ENCODE measurements at regions not wholly inside any gene's neighbourhood (a gene's known extent, or its start where the extent isn't known, plus 50 kb on each side); places are given as distances from the start of the nearest gene placed in this dataset.

GRCh38 chr13:106879806-106880205 is 311.9 kb upstream of the ARGLU1 start:
- no peaks in the 10 kb centered on the region for H4K20me1 ChIP-seq (ENCODE audit: insufficient read depth, poor library complexity, severe bottlenecking)
- no peak overlapping the region for H3K4me3 ChIP-seq
- H3K4me2 ChIP-seq, result no peak overlapping the region
- WGBS (ENCODE audit: low lambda C conversion rate, missing lambda C conversion rate), result 67% methylated on average over 3 of the region's 3 CpGs
- H3K36me3 ChIP-seq (replicated peaks; ENCODE audit: insufficient read depth, low read depth), result no peaks in the 10 kb centered on the region
- no peak overlapping the region for H3K27ac ChIP-seq
- no peak for DNase-seq (ENCODE audit: low spot score)
- TF ChIP-seq EZH2phosphoT487 (IDR thresholded peaks at IDR 0.05; ENCODE audit: low read depth, severe bottlenecking, unreplicated experiment) (no peak), CTCF (IDR thresholded peaks at IDR 0.05; ENCODE audit: poor library complexity) (no peak), EZH2 (IDR thresholded peaks at IDR 0.05; ENCODE audit: borderline replicate concordance) (no peak)
- no peaks in the 10 kb centered on the region for H3K27me3 ChIP-seq
- no peaks in the 10 kb centered on the region for H3K9me3 ChIP-seq (ENCODE audit: low read depth)
- no peaks in the 10 kb centered on the region for H3K4me1 ChIP-seq (ENCODE audit: insufficient read depth)
- no peaks in the 10 kb centered on the region for H3K9me2 ChIP-seq (replicated peaks; ENCODE audit: insufficient read depth)
- no peaks in the 10 kb centered on the region for H3K79me2 ChIP-seq
- no peak overlapping the region for H2AFZ ChIP-seq

- Histone ChIP-seq H3K4me3 (no peak overlapping the region), H3K79me2 (no peaks in the 10 kb centered on the region), H3K4me1 (ENCODE audit: insufficient read depth) (no peaks in the 10 kb centered on the region), H4K20me1 (ENCODE audit: insufficient read depth, poor library complexity, severe bottlenecking) (no peaks in the 10 kb centered on the region), H3K27ac (no peak overlapping the region), H3K9me2 (replicated peaks; ENCODE audit: insufficient read depth) (no peaks in the 10 kb centered on the region), H3K4me2 (no peak overlapping the region), H3K9me3 (ENCODE audit: low read depth) (no peaks in the 10 kb centered on the region), H3K36me3 (replicated peaks; ENCODE audit: insufficient read depth, low read depth) (no peaks in the 10 kb centered on the region), H2AFZ (no peak overlapping the region), H3K27me3 (no peaks in the 10 kb centered on the region)
- 77% methylated on average over 2 of the region's 2 CpGs for WGBS (ENCODE audit: low lambda C conversion rate, missing lambda C conversion rate)
- DNase-seq (ENCODE audit: low spot score), result no peak
- TF ChIP-seq EZH2phosphoT487 (IDR thresholded peaks at IDR 0.05; ENCODE audit: low read depth, severe bottlenecking, unreplicated experiment) (no peak), CTCF (IDR thresholded peaks at IDR 0.05; ENCODE audit: poor library complexity) (no peak), EZH2 (IDR thresholded peaks at IDR 0.05; ENCODE audit: borderline replicate concordance) (no peak)
These were observed 306.4 kb upstream of the ARGLU1 start for GRCh38 chr13:106874323-106874722.

GRCh38 chr13:106873810-106874209 is 305.9 kb upstream of the ARGLU1 start:
- DNase-seq (ENCODE audit: low spot score), result no peak
- Histone ChIP-seq H3K79me2 (no peaks in the 10 kb centered on the region), H3K9me2 (replicated peaks; ENCODE audit: insufficient read depth) (no peaks in the 10 kb centered on the region), H3K4me2 (no peak overlapping the region), H3K27ac (no peak overlapping the region), H3K27me3 (no peaks in the 10 kb centered on the region), H3K36me3 (replicated peaks; ENCODE audit: insufficient read depth, low read depth) (no peaks in the 10 kb centered on the region), H3K9me3 (ENCODE audit: low read depth) (no peaks in the 10 kb centered on the region), H4K20me1 (ENCODE audit: insufficient read depth, poor library complexity, severe bottlenecking) (no peaks in the 10 kb centered on the region), H3K4me1 (ENCODE audit: insufficient read depth) (no peaks in the 10 kb centered on the region), H2AFZ (no peak overlapping the region), H3K4me3 (no peak overlapping the region)
- TF ChIP-seq EZH2 (IDR thresholded peaks at IDR 0.05; ENCODE audit: borderline replicate concordance) (no peak), CTCF (IDR thresholded peaks at IDR 0.05; ENCODE audit: poor library complexity) (no peak), EZH2phosphoT487 (IDR thresholded peaks at IDR 0.05; ENCODE audit: low read depth, severe bottlenecking, unreplicated experiment) (no peak)
- WGBS (ENCODE audit: low lambda C conversion rate, missing lambda C conversion rate), result 69% methylated on average over 1 of the region's 1 CpG

GRCh38 chr13:106867249-106867648 is 299.3 kb upstream of the ARGLU1 start:
- TF ChIP-seq EZH2phosphoT487 (IDR thresholded peaks at IDR 0.05; ENCODE audit: low read depth, severe bottlenecking, unreplicated experiment) (no peak), CTCF (IDR thresholded peaks at IDR 0.05; ENCODE audit: poor library complexity) (no peak), EZH2 (IDR thresholded peaks at IDR 0.05; ENCODE audit: borderline replicate concordance) (no peak)
- Histone ChIP-seq H2AFZ (peak overlapping the region; percentile 43), H3K4me1 (ENCODE audit: insufficient read depth) (no peaks in the 10 kb centered on the region), H3K4me3 (no peak overlapping the region), H3K27me3 (no peaks in the 10 kb centered on the region), H3K36me3 (replicated peaks; ENCODE audit: insufficient read depth, low read depth) (no peaks in the 10 kb centered on the region), H4K20me1 (ENCODE audit: insufficient read depth, poor library complexity, severe bottlenecking) (no peaks in the 10 kb centered on the region), H3K27ac (no peak overlapping the region), H3K79me2 (no peaks in the 10 kb centered on the region), H3K9me3 (ENCODE audit: low read depth) (no peaks in the 10 kb centered on the region), H3K4me2 (peak overlapping the region; percentile 43), H3K9me2 (replicated peaks; ENCODE audit: insufficient read depth) (no peaks in the 10 kb centered on the region)
- WGBS (ENCODE audit: low lambda C conversion rate, missing lambda C conversion rate), result 60% methylated on average over 13 of the region's 13 CpGs
- DNase-seq (ENCODE audit: low spot score), result peak; percentile 23

All from hepatocyte (in vitro differentiated cells).